Peyer's patch (tissue), 4 donors: ENCODE measurements at regions not wholly inside any gene's neighbourhood (a gene's known extent, or its start where the extent isn't known, plus 50 kb on each side); places are given as distances from the start of the nearest gene placed in this dataset.

Source experiments
- DNase-seq, 3 donors: peaks; one replicate each; pipeline ENCODE4 v3.0.0-alpha.2; 2017 to 2019
- H3K27ac ChIP-seq, 4 donors: fragments of 200-600 bp; sonication (generic); one replicate each; pipeline ENCODE4 v1.5.1; 2016 to 2019
- H3K27me3 ChIP-seq, 2 donors: fragments of 200-600 bp; sonication (generic); one replicate each; pipeline ENCODE4 v1.5.1; 2019
- H3K36me3 ChIP-seq, 3 donors: fragments of 200-600 bp; sonication (generic); one replicate each; pipeline ENCODE4 v1.5.1; 2016 to 2019
- H3K4me1 ChIP-seq, 4 donors: fragments of 200-600 bp; sonication (generic); one replicate each; pipeline ENCODE4 v1.5.1; 2016 to 2019
- H3K4me3 ChIP-seq, 4 donors: fragments of 200-600 bp; sonication (generic); 1 replicate in 3 of 4; 2 replicates in 1 of 4; pipeline ENCODE4 v1.5.1; 2016 to 2019; ENCODE audit warnings: mild to moderate bottlenecking in 1 of 4
- H3K9me3 ChIP-seq, 4 donors: fragments of 200-600 bp; sonication (generic); one replicate each; pipeline ENCODE4 v1.5.1; 2016 to 2019; ENCODE audit warnings: mild to moderate bottlenecking in 1 of 4
- POLR2A ChIP-seq, 2 donors: fragments of 450-650 bp; IDR thresholded peaks; one replicate each; pipeline ENCODE4 v1.5.1; 2017; ENCODE audit warnings: antibody characterized with exemption in 2 of 2, mild to moderate bottlenecking in 2 of 2, moderate library complexity in 2 of 2
- TF ChIP-seq, protein P1 (sequence below), 6 experiments: fragments of 450-650 bp in 4 of 6; fragments of 200-600 bp in 2 of 6; sonication (generic) in 1 of 6; IDR thresholded peaks; one replicate each; pipeline ENCODE4 v1.5.1; 2017 to 2019; ENCODE audit warnings: antibody characterized with exemption in 6 of 6, mild to moderate bottlenecking in 3 of 6, moderate library complexity in 1 of 6

DNA sequence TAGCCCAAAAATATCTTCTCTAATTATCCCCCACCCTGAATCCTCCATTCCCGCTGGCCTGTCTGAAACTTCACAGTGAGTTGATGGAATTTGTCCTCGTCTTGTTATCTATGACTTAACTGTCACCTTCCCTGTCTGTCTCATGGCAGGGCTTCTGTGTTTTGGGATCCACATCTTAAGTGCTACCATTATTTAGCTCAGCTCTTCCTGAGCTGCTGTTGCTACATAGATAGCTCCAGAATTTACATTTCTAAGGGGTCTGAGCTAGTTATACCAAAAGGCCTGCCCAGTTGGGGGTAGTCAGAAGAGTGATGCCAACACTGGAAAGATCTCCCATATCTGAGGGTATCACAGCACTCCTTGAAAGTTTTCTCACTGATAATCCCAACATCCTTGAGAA, 57.0 kb upstream of the CDKN3 start:
- no peak for DNase-seq
- Histone ChIP-seq H3K27me3 (no peaks in the 10 kb centered on the region), H3K9me3 (no peaks in the 10 kb centered on the region), H3K27ac (no peak overlapping the region), H3K36me3 (no peaks in the 10 kb centered on the region), H3K4me3 (no peak overlapping the region), H3K4me1 (peaks cover 0 to 5% (median 0%) of the 10 kb centered on the region in 4 donors)
- TF ChIP-seq, protein P1, sequence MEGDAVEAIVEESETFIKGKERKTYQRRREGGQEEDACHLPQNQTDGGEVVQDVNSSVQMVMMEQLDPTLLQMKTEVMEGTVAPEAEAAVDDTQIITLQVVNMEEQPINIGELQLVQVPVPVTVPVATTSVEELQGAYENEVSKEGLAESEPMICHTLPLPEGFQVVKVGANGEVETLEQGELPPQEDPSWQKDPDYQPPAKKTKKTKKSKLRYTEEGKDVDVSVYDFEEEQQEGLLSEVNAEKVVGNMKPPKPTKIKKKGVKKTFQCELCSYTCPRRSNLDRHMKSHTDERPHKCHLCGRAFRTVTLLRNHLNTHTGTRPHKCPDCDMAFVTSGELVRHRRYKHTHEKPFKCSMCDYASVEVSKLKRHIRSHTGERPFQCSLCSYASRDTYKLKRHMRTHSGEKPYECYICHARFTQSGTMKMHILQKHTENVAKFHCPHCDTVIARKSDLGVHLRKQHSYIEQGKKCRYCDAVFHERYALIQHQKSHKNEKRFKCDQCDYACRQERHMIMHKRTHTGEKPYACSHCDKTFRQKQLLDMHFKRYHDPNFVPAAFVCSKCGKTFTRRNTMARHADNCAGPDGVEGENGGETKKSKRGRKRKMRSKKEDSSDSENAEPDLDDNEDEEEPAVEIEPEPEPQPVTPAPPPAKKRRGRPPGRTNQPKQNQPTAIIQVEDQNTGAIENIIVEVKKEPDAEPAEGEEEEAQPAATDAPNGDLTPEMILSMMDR (IDR thresholded peaks at IDR 0.05) = no peak
- no peak for TF ChIP-seq POLR2A (IDR thresholded peaks at IDR 0.05)

DNA sequence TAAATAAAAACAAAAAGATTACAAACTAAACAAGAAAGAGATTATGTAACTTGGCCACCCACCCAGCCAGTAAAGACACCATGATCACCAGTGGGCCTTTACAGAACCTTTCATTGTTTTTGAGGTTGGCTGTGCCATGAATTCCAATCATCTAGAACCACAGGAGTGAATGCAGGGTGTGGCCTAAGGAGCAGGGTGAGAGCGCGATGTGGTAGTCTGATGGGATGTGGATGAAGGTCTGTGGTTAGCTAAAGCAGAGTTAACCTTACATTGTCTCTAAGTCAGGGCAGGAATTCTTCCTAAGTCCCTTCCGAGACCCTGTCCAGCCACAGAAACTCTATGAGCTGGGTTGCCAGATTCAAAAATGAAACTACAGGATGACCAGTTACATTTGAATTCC, 54.0 kb upstream of the CDKN3 start:
- no peak for DNase-seq
- Histone ChIP-seq H3K4me3 (no peak overlapping the region), H3K27me3 (no peaks in the 10 kb centered on the region), H3K27ac (no peak overlapping the region), H3K9me3 (no peaks in the 10 kb centered on the region), H3K36me3 (no peaks in the 10 kb centered on the region), H3K4me1 (no peaks in the 10 kb centered on the region)
- TF ChIP-seq POLR2A (IDR thresholded peaks at IDR 0.05) = no peak
- TF ChIP-seq, protein P1 (IDR thresholded peaks at IDR 0.05) = no peak

DNA sequence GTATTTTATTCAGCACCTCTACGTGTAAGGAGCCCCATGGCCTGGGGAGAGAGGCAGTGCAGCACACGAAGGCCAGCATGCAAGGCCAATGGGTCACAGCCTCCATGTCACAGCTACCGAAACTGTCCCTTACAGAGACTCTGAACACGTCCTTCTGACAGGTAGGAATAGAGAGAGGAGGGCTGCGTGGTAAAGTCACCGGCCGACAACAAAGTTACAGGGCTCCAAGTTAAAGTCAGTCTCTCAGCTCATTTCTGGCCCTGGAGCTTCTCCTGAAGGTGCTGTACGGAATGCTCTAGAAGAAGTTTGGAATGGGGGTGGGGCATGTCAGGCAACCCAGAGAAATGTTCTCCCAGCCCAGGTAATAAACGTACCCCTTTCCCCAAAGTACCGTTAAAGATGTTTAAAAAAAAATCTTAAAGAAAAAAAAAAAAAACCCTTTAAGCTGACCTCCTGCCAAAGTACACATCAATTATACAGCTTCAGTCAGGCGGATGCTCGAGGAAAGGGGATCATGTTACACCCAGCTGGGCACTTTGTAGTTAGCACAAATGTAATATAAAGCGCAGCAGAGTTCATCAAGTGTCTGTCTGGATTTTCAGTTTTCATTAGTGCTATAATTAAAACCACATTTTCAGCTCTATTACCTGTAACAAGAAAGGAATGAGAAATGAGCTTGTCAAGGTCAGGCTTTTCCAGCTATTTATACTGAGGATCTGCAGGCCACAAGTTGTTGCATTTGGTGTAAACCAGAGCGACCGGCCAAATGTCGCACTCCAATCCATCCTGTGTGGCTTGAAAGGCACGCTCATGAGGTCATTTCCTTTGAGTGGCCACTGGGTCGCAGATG, 53.3 kb upstream of the CDKN3 start:
- no peaks in the 10 kb centered on the region for H3K9me3 ChIP-seq
- no peaks in the 10 kb centered on the region for H3K36me3 ChIP-seq
- H3K4me3 ChIP-seq = no peak overlapping the region
- TF ChIP-seq, protein P1 (IDR thresholded peaks at IDR 0.05) = no peak
- TF ChIP-seq POLR2A (IDR thresholded peaks at IDR 0.05) = no peak
- H3K27me3 ChIP-seq = no peaks in the 10 kb centered on the region
- no peak overlapping the region for H3K27ac ChIP-seq
- DNase-seq = no peak
- no peaks in the 10 kb centered on the region for H3K4me1 ChIP-seq

DNA sequence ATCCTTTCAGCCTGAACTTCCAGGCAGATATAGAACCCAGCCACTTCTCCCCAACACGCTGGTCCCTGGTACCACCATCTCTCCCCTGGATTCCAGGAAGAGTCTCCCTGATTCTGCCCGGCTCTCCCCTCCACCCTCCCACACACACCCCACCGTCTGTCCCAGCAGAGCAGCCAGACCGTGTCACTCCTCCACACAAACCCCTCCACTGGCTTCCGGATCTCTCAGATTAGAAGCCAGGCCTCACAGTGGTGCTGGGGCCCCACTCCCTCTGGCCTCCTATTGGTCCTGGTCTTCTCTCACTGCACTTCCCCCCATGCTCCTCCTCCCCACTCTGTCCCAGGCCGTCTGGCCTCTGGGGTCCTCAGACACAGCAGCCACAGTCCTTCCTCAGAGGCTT, 52.4 kb upstream of the CDKN3 start:
- Histone ChIP-seq H3K36me3 (no peaks in the 10 kb centered on the region), H3K4me1 (no peaks in the 10 kb centered on the region), H3K4me3 (no peak overlapping the region), H3K9me3 (no peaks in the 10 kb centered on the region), H3K27me3 (no peaks in the 10 kb centered on the region), H3K27ac (no peak overlapping the region)
- no peak for DNase-seq
- no peak for TF ChIP-seq POLR2A (IDR thresholded peaks at IDR 0.05)
- TF ChIP-seq, protein P1 (IDR thresholded peaks at IDR 0.05) = no peak

DNA sequence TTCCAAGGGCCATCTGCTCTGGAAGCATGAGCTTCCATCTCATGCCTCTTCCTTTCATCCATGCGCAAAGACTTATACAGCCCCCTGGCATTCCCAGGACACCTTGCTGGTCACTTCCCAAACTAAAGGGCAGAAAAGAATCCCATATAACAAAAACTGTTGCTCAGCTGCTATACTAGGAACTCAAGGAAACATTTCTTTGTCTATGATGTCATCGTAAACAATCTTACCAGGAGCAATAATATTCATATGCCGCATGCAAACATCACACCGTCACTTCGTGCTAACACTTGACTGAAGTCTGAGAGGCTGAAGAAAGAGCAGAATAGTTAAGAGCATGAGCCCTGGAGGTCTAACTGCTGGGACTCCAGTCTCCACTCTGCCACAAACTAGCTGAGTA, 50.5 kb upstream of the CDKN3 start:
- DNase-seq = no peak
- H3K4me3 ChIP-seq = no peak overlapping the region
- H3K27ac ChIP-seq = no peak overlapping the region
- TF ChIP-seq POLR2A (IDR thresholded peaks at IDR 0.05) = no peak
- TF ChIP-seq, protein P1 (IDR thresholded peaks at IDR 0.05) = no peak
- H3K27me3 ChIP-seq = no peaks in the 10 kb centered on the region
- H3K9me3 ChIP-seq = no peaks in the 10 kb centered on the region
- no peaks in the 10 kb centered on the region for H3K4me1 ChIP-seq
- H3K36me3 ChIP-seq = no peaks in the 10 kb centered on the region
